ENCODE measurements at regions not wholly inside any gene's neighbourhood (a gene's known extent, or its start where the extent isn't known, plus 50 kb on each side); places are given as distances from the start of the nearest gene placed in this dataset.

DNA sequence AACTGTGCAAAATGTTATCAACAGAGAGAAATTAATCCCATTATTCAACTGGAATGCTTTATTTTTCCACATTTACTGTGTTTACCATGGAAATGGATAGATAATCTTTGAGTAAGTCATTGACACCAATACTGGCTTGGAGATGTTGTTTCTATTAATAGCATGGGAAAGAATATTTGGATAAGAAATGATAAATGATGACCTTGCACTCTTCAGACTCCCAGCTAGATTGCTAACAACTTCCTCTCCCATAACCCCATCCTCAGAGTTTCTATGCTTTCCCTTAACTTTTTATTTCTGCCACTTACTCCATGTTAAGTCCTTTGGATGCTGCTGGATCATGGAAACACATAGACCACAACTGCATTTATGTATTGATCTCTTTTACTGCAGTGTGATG lies 182.5 kb downstream of the FNDC1 start:
- no peaks in the 10 kb centered on the region for H3K36me3 ChIP-seq
- no peaks in the 10 kb centered on the region for H3K4me1 ChIP-seq
- DNase-seq = no peak

DNA sequence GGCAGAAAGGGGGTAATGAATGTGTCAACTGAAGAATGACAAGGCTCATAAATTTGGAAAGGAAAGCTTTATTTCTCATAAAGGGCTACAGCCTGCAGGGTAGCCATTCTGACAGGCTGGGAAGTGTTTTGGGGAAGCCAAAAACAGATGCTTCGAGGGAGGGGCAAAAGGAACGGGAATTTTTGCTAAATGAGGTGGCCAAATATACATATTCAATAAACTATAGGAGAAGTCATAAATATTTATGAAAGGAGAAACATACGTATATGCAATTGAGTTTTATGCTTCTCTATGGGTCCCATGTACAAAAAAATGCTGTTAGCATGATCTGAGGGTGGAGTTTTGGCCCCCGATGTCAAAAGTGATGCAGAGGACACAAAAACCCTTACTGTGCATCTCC lies 180.7 kb downstream of the FNDC1 start:
- Histone ChIP-seq H3K4me1 (no peaks in the 10 kb centered on the region), H3K36me3 (no peaks in the 10 kb centered on the region), H3K4me3 (no peak overlapping the region), H3K27me3 (no peaks in the 10 kb centered on the region), H3K9me3 (no peaks in the 10 kb centered on the region), H3K27ac (no peak overlapping the region)
- intact Hi-C loops (cut with DNase I; ENCODE audit: low total_unique reads) = no loop called here
- no peak for DNase-seq
- TF ChIP-seq, protein P1, sequence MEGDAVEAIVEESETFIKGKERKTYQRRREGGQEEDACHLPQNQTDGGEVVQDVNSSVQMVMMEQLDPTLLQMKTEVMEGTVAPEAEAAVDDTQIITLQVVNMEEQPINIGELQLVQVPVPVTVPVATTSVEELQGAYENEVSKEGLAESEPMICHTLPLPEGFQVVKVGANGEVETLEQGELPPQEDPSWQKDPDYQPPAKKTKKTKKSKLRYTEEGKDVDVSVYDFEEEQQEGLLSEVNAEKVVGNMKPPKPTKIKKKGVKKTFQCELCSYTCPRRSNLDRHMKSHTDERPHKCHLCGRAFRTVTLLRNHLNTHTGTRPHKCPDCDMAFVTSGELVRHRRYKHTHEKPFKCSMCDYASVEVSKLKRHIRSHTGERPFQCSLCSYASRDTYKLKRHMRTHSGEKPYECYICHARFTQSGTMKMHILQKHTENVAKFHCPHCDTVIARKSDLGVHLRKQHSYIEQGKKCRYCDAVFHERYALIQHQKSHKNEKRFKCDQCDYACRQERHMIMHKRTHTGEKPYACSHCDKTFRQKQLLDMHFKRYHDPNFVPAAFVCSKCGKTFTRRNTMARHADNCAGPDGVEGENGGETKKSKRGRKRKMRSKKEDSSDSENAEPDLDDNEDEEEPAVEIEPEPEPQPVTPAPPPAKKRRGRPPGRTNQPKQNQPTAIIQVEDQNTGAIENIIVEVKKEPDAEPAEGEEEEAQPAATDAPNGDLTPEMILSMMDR (IDR thresholded peaks at IDR 0.05) = no peak

More for the DNA sequence above, 182.5 kb downstream of the FNDC1 start:
- no peaks in the 10 kb centered on the region for H3K27me3 ChIP-seq
- no peaks in the 10 kb centered on the region for H3K9me3 ChIP-seq
- H3K4me3 ChIP-seq = no peak overlapping the region
- intact Hi-C loops (cut with DNase I; ENCODE audit: low total_unique reads) = no loop called here
- no peak overlapping the region for H3K27ac ChIP-seq
- TF ChIP-seq, protein P1 (IDR thresholded peaks at IDR 0.05) = no peak

DNA sequence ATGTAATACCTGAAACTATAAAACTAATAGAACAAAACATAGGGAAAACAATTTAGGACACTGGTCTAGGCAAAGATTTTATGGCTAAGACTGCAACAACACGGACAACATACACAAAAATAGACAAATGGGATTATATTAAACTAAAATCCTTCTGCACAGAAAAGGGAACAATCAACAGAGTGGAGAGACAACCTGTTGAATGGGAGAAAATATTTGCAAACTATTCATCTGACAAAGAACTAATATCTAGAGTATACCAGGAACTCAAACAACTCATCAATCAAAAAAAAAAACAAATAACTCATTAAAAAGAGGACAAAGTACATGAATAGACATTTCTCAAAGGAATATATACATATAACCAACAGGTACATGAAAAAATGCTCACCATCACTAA lies 174.5 kb downstream of the FNDC1 start:
- Histone ChIP-seq H3K9me3 (peaks cover 0 to 10% (median 0%) of the 10 kb centered on the region in 3 donors), H3K27ac (no peak overlapping the region), H3K27me3 (no peaks in the 10 kb centered on the region), H3K36me3 (no peaks in the 10 kb centered on the region), H3K4me1 (no peaks in the 10 kb centered on the region), H3K4me3 (no peak overlapping the region)
- TF ChIP-seq, protein P1 (IDR thresholded peaks at IDR 0.05) = no peak
- DNase-seq = no peak
- intact Hi-C loops (cut with DNase I; ENCODE audit: low total_unique reads) = no loop called here

DNA sequence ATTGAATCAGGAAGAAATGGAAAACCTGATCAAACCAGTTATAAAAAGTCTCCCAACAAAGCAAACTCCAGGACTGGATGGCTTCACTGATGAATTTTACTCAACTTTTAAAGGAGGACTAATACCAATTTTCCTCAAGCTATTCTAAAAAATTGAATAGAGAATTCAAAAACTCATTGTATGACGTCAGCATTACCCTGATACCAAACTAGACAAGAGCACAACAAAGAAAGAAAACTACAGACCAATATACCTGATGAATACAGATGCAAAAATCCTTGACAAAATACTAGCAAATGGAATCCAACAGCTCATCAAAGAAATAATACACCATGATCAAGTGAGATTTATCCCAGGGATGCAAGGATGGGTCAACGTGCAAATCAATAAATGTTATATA lies 172.9 kb downstream of the FNDC1 start:
- TF ChIP-seq, protein P1 (IDR thresholded peaks at IDR 0.05) = no peak
- Histone ChIP-seq H3K27ac (no peak overlapping the region), H3K9me3 (peaks cover 0 to 17% (median 3%) of the 10 kb centered on the region in 3 donors), H3K27me3 (no peaks in the 10 kb centered on the region), H3K4me1 (no peaks in the 10 kb centered on the region), H3K4me3 (no peak overlapping the region), H3K36me3 (no peaks in the 10 kb centered on the region)
- intact Hi-C loops (cut with DNase I; ENCODE audit: low total_unique reads) = no loop called here
- DNase-seq = no peak

DNA sequence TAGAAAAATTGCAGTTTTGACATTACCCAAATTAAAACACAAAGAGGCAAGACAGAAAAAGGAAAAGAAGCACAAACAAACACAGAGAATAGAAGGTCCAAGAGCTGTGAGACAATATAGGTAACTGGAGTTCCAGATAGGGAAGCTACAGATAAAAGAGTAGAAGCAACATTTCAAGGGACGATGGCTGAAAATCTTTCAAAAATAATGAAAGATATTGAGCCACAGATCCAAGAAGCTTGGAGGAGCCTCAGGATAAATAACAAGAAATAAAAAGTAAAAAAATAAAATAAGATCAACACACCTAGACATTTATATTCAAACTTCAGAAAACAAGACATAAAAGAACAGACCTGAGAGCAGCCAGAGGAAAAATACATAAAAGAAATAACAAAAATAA lies 164.9 kb downstream of the FNDC1 start:
- TF ChIP-seq, protein P1 (IDR thresholded peaks at IDR 0.05) = no peak
- H3K27ac ChIP-seq = no peak overlapping the region
- intact Hi-C loops (cut with DNase I; ENCODE audit: low total_unique reads) = no loop called here
- no peaks in the 10 kb centered on the region for H3K4me1 ChIP-seq
- no peak overlapping the region for H3K4me3 ChIP-seq
- peaks cover 0 to 30% (median 15%) of the 10 kb centered on the region in 3 donors for H3K9me3 ChIP-seq
- DNase-seq = no peak
- no peaks in the 10 kb centered on the region for H3K36me3 ChIP-seq
- no peaks in the 10 kb centered on the region for H3K27me3 ChIP-seq

DNA sequence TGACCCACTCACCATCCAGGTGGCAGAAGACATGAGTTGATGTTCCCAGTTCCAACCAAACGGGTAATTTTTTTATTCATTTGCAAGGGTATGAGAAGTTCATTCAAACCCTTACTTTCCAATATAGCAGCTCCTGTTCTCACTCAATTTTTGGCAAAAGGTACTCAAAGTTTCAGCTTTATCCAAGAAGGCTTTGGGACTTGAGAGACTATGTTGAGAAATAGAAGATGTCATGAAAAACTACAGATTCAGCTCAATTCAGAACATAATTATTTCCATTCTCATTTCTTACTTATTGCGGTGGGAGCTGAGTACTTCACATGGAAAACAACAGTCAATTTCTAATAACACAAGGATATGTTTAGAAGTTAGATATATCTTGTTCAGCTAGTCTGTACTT lies 162.3 kb downstream of the FNDC1 start:
- Histone ChIP-seq H3K4me3 (no peak overlapping the region), H3K36me3 (no peaks in the 10 kb centered on the region), H3K27me3 (no peaks in the 10 kb centered on the region), H3K27ac (no peak overlapping the region), H3K4me1 (no peaks in the 10 kb centered on the region), H3K9me3 (peaks cover 0 to 19% (median 12%) of the 10 kb centered on the region in 3 donors)
- intact Hi-C loops (cut with DNase I; ENCODE audit: low total_unique reads) = no loop called here
- TF ChIP-seq, protein P1 (IDR thresholded peaks at IDR 0.05) = no peak
- DNase-seq = no peak
